ENCODE measurements at regions not wholly inside any gene's neighbourhood (a gene's known extent, or its start where the extent isn't known, plus 50 kb on each side); places are given as distances from the start of the nearest gene placed in this dataset.

- DNase-seq (ENCODE audit: low spot score), result no peak
- TF ChIP-seq CTCF (IDR thresholded peaks at IDR 0.05), result no peak
- H3K36me3 ChIP-seq, result no peaks in the 10 kb centered on the region
- peaks cover 7 to 10% of the 10 kb centered on the region in 2 donors for H3K4me1 ChIP-seq (ENCODE audit: control insufficient read depth in 1 of 2, low read depth in 2 of 2)
- no peak overlapping the region for H3K27ac ChIP-seq
- no peaks in the 10 kb centered on the region for H3K9me3 ChIP-seq
- no peak overlapping the region for H3K4me3 ChIP-seq
- no peak for ATAC-seq (ENCODE audit: insufficient number of reproducible peaks, low FRiP score, low read depth)
- H3K27me3 ChIP-seq (replicated peaks; ENCODE audit: insufficient read depth), result no peaks in the 10 kb centered on the region
These were observed 80.8 kb upstream of the OSMR start for GRCh38 chr5:38764937-38765391.

GRCh38 chr5:38765399-38765861, 80.4 kb upstream of the OSMR start:
- no peak for TF ChIP-seq CTCF (IDR thresholded peaks at IDR 0.05)
- DNase-seq (ENCODE audit: low spot score), result no peak
- H3K36me3 ChIP-seq, result no peaks in the 10 kb centered on the region
- no peak overlapping the region for H3K27ac ChIP-seq
- H3K4me1 ChIP-seq (ENCODE audit: control insufficient read depth in 1 of 2, low read depth in 2 of 2), result peaks cover 7 to 10% of the 10 kb centered on the region in 2 donors
- no peaks in the 10 kb centered on the region for H3K27me3 ChIP-seq (replicated peaks; ENCODE audit: insufficient read depth)
- ATAC-seq (ENCODE audit: insufficient number of reproducible peaks, low FRiP score, low read depth), result no peak
- no peak overlapping the region for H3K4me3 ChIP-seq
- no peaks in the 10 kb centered on the region for H3K9me3 ChIP-seq

- Histone ChIP-seq H3K4me1 (ENCODE audit: control insufficient read depth in 1 of 2, low read depth in 2 of 2) (peaks cover 7 to 10% of the 10 kb centered on the region in 2 donors), H3K36me3 (no peaks in the 10 kb centered on the region), H3K27me3 (replicated peaks; ENCODE audit: insufficient read depth) (no peaks in the 10 kb centered on the region), H3K4me3 (no peak overlapping the region), H3K27ac (no peak overlapping the region), H3K9me3 (no peaks in the 10 kb centered on the region)
- DNase-seq (ENCODE audit: low spot score) (no peak), ATAC-seq (ENCODE audit: insufficient number of reproducible peaks, low FRiP score, low read depth) (no peak)
- no peak for TF ChIP-seq CTCF (IDR thresholded peaks at IDR 0.05)
These were observed 79.7 kb upstream of the OSMR start for GRCh38 chr5:38766151-38766550.

- peaks cover 7 to 10% of the 10 kb centered on the region in 2 donors for H3K4me1 ChIP-seq (ENCODE audit: control insufficient read depth in 1 of 2, low read depth in 2 of 2)
- DNase-seq (ENCODE audit: low spot score) (no peak), ATAC-seq (ENCODE audit: insufficient number of reproducible peaks, low FRiP score, low read depth) (no peak)
- H3K9me3 ChIP-seq, result no peaks in the 10 kb centered on the region
- no peaks in the 10 kb centered on the region for H3K36me3 ChIP-seq
- H3K27ac ChIP-seq, result no peak overlapping the region
- H3K27me3 ChIP-seq (replicated peaks; ENCODE audit: insufficient read depth), result no peaks in the 10 kb centered on the region
- TF ChIP-seq CTCF (IDR thresholded peaks at IDR 0.05), result no peak
- H3K4me3 ChIP-seq, result no peak overlapping the region
These were observed 77.2 kb upstream of the OSMR start for GRCh38 chr5:38768412-38769211.

- Histone ChIP-seq H3K27ac (no peak overlapping the region), H3K4me1 (ENCODE audit: control insufficient read depth in 1 of 2, low read depth in 2 of 2) (no peaks in the 10 kb centered on the region), H3K27me3 (replicated peaks; ENCODE audit: insufficient read depth) (no peaks in the 10 kb centered on the region), H3K9me3 (no peaks in the 10 kb centered on the region), H3K36me3 (no peaks in the 10 kb centered on the region), H3K4me3 (no peak overlapping the region)
- DNase-seq (ENCODE audit: low spot score) (no peak), ATAC-seq (ENCODE audit: insufficient number of reproducible peaks, low FRiP score, low read depth) (no peak)
- no peak for TF ChIP-seq CTCF (IDR thresholded peaks at IDR 0.05)
These were observed 73.3 kb upstream of the OSMR start for GRCh38 chr5:38772471-38772870.

Measured in thoracic aorta (tissue), 2 donors.